ENCODE measurements at regions not wholly inside any gene's neighbourhood (a gene's known extent, or its start where the extent isn't known, plus 50 kb on each side); places are given as distances from the start of the nearest gene placed in this dataset.

GRCh38 chr6:103236923-103237322 is 1622.8 kb downstream of the HACE1 start:
- no peak for DNase-seq

- no peak for DNase-seq
Observed at GRCh38 chr6:103231181-103231580, 1628.5 kb downstream of the HACE1 start.

- DNase-seq = no peak
Observed at GRCh38 chr6:103215847-103216246, 1643.9 kb downstream of the HACE1 start.

- DNase-seq = no peak
Observed at GRCh38 chr6:103210686-103211085, 1649.0 kb downstream of the HACE1 start.

- no peak for DNase-seq
Observed at GRCh38 chr6:103198386-103198785, 1661.3 kb downstream of the HACE1 start.

- DNase-seq = no peak
Observed at GRCh38 chr6:103193413-103193812, 1666.3 kb downstream of the HACE1 start.

GRCh38 chr6:103191391-103192093 is 1668.2 kb downstream of the HACE1 start:
- DNase-seq = no peak

GRCh38 chr6:103184776-103185175 is 1674.9 kb downstream of the HACE1 start:
- DNase-seq = no peak

- DNase-seq = no peak
Observed at GRCh38 chr6:103183831-103184411, 1675.8 kb downstream of the HACE1 start.

- DNase-seq = no peak
Observed at GRCh38 chr6:103178193-103178592, 1681.5 kb downstream of the HACE1 start.

GRCh38 chr6:103177791-103178190 is 1681.9 kb downstream of the HACE1 start:
- DNase-seq = no peak

- DNase-seq = no peak
Observed at GRCh38 chr6:103175056-103175455, 1684.7 kb downstream of the HACE1 start.

- no peak for DNase-seq
Observed at GRCh38 chr6:103167345-103168071, 1692.2 kb downstream of the HACE1 start.

- no peak for DNase-seq
Observed at GRCh38 chr6:103154779-103155572, 1704.7 kb downstream of the HACE1 start.

- no peak for DNase-seq
Observed at GRCh38 chr6:103153016-103153415, 1706.7 kb downstream of the HACE1 start.

GRCh38 chr6:103142902-103143301 is 1716.8 kb downstream of the HACE1 start:
- no peak for DNase-seq

GRCh38 chr6:103140308-103141027 is 1719.3 kb downstream of the HACE1 start:
- no peak for DNase-seq

GRCh38 chr6:103139377-103139776 is 1720.3 kb downstream of the HACE1 start:
- DNase-seq = no peak

GRCh38 chr6:103124471-103124870 is 1731.0 kb downstream of the GRIK2 start:
- no peak for DNase-seq

- DNase-seq = no peak
Observed at GRCh38 chr6:103122766-103123601, 1729.5 kb downstream of the GRIK2 start.

- DNase-seq = no peak
Observed at GRCh38 chr6:103119056-103119455, 1725.5 kb downstream of the GRIK2 start.

- no peak for DNase-seq
Observed at GRCh38 chr6:103114582-103114981, 1721.1 kb downstream of the GRIK2 start.

All from stimulated activated CD4-positive, alpha-beta T cell treated with anti-CD3 and anti-CD28 coated beads, Interleukin-4, amount 100 ng/mL, for 24 hours (primary cell).